ENCODE measurements at regions not wholly inside any gene's neighbourhood (a gene's known extent, or its start where the extent isn't known, plus 50 kb on each side); places are given as distances from the start of the nearest gene placed in this dataset.

- TF ChIP-seq POLR2AphosphoS5 (IDR thresholded peaks at IDR 0.05; ENCODE audit: low read depth, low read length) (no peak), SPI1 (IDR thresholded peaks at IDR 0.05; ENCODE audit: low read depth, low read length) (no peak), POLR2A (IDR thresholded peaks at IDR 0.05; ENCODE audit: low read depth, low read length) (no peak)
Measured at GRCh38 chr7:52794621-52795020, 240.8 kb upstream of the POM121L12 start.
